ENCODE measurements at regions not wholly inside any gene's neighbourhood (a gene's known extent, or its start where the extent isn't known, plus 50 kb on each side); places are given as distances from the start of the nearest gene placed in this dataset.

DNA sequence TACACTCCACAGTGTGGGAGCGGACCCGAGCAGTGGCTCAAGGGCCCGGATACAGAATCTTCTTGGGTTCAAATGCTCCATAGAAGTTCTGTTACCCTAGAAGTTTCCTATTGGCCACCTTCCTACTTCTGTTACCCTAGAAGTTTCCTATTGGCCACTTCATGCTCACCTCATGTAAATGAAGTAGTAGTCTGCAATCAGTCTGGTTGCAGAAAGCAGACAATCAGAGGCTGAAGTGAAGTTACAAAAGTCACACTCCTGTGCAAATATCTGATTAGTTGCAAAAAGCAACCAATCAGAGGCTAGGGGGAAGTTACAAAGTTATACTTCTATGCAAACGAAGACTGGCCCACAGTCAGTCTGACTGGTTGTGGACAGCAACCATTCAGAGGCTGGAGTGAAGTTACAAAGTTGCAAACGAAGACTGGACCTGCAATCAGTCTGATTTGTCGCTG lies 77.8 kb upstream of the CPNE8 start (continued):
- TF ChIP-seq, protein P1, sequence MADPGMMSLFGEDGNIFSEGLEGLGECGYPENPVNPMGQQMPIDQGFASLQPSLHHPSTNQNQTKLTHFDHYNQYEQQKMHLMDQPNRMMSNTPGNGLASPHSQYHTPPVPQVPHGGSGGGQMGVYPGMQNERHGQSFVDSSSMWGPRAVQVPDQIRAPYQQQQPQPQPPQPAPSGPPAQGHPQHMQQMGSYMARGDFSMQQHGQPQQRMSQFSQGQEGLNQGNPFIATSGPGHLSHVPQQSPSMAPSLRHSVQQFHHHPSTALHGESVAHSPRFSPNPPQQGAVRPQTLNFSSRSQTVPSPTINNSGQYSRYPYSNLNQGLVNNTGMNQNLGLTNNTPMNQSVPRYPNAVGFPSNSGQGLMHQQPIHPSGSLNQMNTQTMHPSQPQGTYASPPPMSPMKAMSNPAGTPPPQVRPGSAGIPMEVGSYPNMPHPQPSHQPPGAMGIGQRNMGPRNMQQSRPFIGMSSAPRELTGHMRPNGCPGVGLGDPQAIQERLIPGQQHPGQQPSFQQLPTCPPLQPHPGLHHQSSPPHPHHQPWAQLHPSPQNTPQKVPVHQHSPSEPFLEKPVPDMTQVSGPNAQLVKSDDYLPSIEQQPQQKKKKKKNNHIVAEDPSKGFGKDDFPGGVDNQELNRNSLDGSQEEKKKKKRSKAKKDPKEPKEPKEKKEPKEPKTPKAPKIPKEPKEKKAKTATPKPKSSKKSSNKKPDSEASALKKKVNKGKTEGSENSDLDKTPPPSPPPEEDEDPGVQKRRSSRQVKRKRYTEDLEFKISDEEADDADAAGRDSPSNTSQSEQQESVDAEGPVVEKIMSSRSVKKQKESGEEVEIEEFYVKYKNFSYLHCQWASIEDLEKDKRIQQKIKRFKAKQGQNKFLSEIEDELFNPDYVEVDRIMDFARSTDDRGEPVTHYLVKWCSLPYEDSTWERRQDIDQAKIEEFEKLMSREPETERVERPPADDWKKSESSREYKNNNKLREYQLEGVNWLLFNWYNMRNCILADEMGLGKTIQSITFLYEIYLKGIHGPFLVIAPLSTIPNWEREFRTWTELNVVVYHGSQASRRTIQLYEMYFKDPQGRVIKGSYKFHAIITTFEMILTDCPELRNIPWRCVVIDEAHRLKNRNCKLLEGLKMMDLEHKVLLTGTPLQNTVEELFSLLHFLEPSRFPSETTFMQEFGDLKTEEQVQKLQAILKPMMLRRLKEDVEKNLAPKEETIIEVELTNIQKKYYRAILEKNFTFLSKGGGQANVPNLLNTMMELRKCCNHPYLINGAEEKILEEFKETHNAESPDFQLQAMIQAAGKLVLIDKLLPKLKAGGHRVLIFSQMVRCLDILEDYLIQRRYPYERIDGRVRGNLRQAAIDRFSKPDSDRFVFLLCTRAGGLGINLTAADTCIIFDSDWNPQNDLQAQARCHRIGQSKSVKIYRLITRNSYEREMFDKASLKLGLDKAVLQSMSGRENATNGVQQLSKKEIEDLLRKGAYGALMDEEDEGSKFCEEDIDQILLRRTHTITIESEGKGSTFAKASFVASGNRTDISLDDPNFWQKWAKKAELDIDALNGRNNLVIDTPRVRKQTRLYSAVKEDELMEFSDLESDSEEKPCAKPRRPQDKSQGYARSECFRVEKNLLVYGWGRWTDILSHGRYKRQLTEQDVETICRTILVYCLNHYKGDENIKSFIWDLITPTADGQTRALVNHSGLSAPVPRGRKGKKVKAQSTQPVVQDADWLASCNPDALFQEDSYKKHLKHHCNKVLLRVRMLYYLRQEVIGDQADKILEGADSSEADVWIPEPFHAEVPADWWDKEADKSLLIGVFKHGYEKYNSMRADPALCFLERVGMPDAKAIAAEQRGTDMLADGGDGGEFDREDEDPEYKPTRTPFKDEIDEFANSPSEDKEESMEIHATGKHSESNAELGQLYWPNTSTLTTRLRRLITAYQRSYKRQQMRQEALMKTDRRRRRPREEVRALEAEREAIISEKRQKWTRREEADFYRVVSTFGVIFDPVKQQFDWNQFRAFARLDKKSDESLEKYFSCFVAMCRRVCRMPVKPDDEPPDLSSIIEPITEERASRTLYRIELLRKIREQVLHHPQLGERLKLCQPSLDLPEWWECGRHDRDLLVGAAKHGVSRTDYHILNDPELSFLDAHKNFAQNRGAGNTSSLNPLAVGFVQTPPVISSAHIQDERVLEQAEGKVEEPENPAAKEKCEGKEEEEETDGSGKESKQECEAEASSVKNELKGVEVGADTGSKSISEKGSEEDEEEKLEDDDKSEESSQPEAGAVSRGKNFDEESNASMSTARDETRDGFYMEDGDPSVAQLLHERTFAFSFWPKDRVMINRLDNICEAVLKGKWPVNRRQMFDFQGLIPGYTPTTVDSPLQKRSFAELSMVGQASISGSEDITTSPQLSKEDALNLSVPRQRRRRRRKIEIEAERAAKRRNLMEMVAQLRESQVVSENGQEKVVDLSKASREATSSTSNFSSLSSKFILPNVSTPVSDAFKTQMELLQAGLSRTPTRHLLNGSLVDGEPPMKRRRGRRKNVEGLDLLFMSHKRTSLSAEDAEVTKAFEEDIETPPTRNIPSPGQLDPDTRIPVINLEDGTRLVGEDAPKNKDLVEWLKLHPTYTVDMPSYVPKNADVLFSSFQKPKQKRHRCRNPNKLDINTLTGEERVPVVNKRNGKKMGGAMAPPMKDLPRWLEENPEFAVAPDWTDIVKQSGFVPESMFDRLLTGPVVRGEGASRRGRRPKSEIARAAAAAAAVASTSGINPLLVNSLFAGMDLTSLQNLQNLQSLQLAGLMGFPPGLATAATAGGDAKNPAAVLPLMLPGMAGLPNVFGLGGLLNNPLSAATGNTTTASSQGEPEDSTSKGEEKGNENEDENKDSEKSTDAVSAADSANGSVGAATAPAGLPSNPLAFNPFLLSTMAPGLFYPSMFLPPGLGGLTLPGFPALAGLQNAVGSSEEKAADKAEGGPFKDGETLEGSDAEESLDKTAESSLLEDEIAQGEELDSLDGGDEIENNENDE (IDR thresholded peaks at IDR 0.05; ENCODE audit: insufficient replicate concordance, low read length): no peak
- TF ChIP-seq JUN (IDR thresholded peaks at IDR 0.05; ENCODE audit: low read depth, low read length): no peak
- TF ChIP-seq SP1 (IDR thresholded peaks at IDR 0.05; ENCODE audit: low read depth, low read length): no peak
- TF ChIP-seq NANOG (IDR thresholded peaks at IDR 0.05; ENCODE audit: insufficient read depth, low read depth, low read length, poor library complexity, severe bottlenecking): no peak
